ENCODE measurements at regions not wholly inside any gene's neighbourhood (a gene's known extent, or its start where the extent isn't known, plus 50 kb on each side); places are given as distances from the start of the nearest gene placed in this dataset.

DNA sequence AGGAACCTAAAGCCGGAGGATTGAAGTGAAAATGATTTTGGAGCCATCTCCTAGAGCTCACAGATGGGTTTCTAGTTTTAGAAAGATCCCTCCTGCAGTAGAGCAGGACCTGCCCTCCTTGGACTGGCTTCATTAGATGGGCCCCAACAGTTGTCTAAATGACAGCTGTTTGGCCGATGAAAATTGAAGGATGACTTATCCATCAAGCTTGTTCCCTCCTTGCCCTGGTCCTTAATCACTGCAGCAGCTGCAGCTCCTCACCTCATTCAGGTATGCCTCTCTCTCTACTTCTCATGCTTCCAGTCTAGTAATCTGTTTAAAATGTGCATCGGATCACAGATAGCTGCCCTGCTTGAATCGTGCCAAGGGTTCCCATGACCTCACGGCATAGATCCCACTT lies 677.6 kb downstream of the BCL11A start:
- TF ChIP-seq, protein P1, sequence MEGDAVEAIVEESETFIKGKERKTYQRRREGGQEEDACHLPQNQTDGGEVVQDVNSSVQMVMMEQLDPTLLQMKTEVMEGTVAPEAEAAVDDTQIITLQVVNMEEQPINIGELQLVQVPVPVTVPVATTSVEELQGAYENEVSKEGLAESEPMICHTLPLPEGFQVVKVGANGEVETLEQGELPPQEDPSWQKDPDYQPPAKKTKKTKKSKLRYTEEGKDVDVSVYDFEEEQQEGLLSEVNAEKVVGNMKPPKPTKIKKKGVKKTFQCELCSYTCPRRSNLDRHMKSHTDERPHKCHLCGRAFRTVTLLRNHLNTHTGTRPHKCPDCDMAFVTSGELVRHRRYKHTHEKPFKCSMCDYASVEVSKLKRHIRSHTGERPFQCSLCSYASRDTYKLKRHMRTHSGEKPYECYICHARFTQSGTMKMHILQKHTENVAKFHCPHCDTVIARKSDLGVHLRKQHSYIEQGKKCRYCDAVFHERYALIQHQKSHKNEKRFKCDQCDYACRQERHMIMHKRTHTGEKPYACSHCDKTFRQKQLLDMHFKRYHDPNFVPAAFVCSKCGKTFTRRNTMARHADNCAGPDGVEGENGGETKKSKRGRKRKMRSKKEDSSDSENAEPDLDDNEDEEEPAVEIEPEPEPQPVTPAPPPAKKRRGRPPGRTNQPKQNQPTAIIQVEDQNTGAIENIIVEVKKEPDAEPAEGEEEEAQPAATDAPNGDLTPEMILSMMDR (IDR thresholded peaks at IDR 0.05; ENCODE audit: low read depth, low read length) = no peak
- no peak for TF ChIP-seq EZH2phosphoT487 (IDR thresholded peaks at IDR 0.05; ENCODE audit: low read depth)

Data from OCI-LY3 (cell line).